Peyer's patch (tissue), 4 donors: ENCODE measurements at regions not wholly inside any gene's neighbourhood (a gene's known extent, or its start where the extent isn't known, plus 50 kb on each side); places are given as distances from the start of the nearest gene placed in this dataset.

Experiments used
- POLR2A ChIP-seq, 2 donors: fragments of 450-650 bp; IDR thresholded peaks; one replicate each; pipeline ENCODE4 v1.5.1; 2017; ENCODE audit warnings: antibody characterized with exemption in 2 of 2, mild to moderate bottlenecking in 2 of 2, moderate library complexity in 2 of 2
- TF ChIP-seq, protein P1 (sequence below), 6 experiments: fragments of 450-650 bp in 4 of 6; fragments of 200-600 bp in 2 of 6; sonication (generic) in 1 of 6; IDR thresholded peaks; one replicate each; pipeline ENCODE4 v1.5.1; 2017 to 2019; ENCODE audit warnings: antibody characterized with exemption in 6 of 6, mild to moderate bottlenecking in 3 of 6, moderate library complexity in 1 of 6

- TF ChIP-seq, protein P1, sequence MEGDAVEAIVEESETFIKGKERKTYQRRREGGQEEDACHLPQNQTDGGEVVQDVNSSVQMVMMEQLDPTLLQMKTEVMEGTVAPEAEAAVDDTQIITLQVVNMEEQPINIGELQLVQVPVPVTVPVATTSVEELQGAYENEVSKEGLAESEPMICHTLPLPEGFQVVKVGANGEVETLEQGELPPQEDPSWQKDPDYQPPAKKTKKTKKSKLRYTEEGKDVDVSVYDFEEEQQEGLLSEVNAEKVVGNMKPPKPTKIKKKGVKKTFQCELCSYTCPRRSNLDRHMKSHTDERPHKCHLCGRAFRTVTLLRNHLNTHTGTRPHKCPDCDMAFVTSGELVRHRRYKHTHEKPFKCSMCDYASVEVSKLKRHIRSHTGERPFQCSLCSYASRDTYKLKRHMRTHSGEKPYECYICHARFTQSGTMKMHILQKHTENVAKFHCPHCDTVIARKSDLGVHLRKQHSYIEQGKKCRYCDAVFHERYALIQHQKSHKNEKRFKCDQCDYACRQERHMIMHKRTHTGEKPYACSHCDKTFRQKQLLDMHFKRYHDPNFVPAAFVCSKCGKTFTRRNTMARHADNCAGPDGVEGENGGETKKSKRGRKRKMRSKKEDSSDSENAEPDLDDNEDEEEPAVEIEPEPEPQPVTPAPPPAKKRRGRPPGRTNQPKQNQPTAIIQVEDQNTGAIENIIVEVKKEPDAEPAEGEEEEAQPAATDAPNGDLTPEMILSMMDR (IDR thresholded peaks at IDR 0.05) = no peak
- no peak for TF ChIP-seq POLR2A (IDR thresholded peaks at IDR 0.05)
These were observed 56.5 kb downstream of the RPLP1 start for GRCh38 chr15:69509131-69509530.
